HG03175 (cell line): ENCODE measurements at regions not wholly inside any gene's neighbourhood (a gene's known extent, or its start where the extent isn't known, plus 50 kb on each side); places are given as distances from the start of the nearest gene placed in this dataset.
"Not testable (repeated sequence)": the region's sequence is repeated elsewhere in the genome, so short reads cannot be mapped to it uniquely, and the experiment has no call there.

Source experiments
- ATAC-seq: cut with Tn5 transposase; IDR thresholded peaks from one replicate; pipeline ENCODE4 v1.9.1; 2021; ENCODE audit warnings: mild to moderate bottlenecking, moderate library complexity; ENCODE audit not compliant: unreplicated experiment

GRCh38 chr14:101616202-101616601 lies 54.9 kb downstream of the DIO3 start:
- no peak for ATAC-seq

DNA sequence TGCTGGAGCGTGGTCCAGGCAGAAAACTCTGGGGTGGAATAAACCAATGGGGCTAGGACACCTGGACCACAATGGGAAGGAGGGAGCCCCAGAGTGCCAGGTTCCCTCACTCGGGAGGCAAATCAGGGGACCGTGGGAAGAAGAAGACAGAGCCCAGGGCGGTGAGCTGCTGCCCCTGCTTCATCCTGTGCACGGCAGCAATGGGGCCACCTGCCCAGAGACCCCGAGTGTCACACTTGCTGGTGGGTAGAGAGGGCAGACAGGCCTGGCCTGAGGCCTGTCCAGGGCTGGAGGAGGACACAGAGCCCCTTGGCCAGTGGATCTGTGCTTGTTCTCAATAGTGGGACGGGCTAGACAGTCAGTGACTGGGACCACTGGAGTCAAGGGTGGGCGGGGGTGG lies 58.2 kb downstream of the DIO3 start:
- no peak for ATAC-seq

DNA sequence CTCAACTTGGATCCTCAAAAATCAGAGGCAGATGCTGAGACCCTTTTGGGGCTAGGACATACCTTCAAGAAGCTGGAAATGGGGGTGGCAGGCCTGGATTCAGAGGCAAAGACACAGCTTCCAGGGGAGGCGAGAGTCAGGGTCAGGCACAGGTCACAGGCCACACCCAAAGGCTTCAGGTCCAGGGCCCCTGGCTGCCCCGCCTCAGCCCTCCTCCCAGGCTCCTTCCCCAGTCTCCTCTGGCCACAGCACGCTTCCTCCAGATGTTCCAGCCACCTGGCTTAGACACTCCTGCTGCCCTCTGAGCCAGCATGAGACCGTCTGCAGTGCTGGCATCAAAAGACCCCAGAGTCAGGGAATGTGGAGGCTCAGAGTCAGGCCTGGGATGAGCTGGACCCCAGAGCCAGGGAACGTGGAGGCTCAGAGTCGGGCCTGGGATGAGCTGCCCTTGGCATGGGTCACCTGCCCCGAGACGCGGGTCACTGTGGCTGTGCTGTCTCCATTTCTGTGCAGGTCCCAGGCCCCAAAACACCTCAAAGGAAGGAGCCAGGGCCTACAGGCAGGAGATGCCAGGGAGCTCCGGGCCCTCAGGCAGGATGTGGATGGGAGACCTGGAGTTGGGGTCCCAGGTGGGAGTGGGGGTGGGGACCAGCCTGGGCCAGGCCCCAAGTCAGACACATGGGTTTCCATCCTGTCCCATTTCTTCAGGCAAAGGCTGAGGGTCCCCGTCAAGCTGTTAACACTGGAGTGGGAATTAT lies 58.9 kb downstream of the DIO3 start:
- no peak for ATAC-seq

DNA sequence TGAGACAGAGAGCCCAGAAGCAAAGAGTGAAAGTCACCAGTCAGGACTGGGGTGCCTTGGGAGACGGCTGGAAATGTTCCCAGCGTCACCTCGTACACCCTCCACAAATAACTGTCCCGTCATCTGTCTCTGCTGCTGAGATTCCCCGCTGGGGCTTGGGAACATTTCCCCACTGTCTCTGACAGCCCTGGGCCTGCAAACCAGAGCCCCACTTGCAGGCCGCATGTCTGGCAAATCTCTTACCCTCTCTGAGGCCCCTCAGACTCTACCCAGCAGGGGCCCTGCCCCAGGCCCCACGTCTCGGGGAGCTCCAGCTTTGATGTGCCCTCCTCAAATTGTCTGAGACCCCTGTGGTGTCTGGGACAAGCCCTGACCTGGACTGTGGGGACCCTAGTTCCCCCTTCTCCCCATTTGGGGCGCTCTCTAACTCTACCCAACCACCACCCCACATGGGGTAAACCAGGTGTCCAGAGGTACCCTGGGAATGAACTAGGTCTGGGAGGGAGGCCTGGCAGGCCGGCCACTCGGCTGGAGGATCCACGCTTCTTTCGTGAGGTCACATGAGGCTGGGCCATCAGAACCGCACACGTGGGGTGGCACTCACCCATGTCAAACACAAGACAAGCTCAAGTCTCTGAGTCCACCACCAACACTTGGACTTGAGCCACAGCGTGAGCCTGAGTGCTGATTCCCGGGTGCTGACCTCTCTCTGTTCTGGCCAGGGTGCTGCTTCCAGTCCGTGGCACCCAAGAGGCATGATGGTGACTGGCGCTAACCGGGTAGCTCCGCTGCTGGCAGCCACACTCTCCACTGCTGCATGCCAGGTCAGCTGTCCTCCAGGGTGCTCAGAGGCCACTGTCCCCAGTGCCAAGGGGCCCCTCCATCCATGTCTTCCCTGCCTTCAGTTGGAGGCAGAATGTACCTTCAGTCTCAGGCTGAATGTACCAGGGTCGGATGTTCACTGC lies 59.8 kb downstream of the DIO3 start:
- no peak for ATAC-seq

DNA sequence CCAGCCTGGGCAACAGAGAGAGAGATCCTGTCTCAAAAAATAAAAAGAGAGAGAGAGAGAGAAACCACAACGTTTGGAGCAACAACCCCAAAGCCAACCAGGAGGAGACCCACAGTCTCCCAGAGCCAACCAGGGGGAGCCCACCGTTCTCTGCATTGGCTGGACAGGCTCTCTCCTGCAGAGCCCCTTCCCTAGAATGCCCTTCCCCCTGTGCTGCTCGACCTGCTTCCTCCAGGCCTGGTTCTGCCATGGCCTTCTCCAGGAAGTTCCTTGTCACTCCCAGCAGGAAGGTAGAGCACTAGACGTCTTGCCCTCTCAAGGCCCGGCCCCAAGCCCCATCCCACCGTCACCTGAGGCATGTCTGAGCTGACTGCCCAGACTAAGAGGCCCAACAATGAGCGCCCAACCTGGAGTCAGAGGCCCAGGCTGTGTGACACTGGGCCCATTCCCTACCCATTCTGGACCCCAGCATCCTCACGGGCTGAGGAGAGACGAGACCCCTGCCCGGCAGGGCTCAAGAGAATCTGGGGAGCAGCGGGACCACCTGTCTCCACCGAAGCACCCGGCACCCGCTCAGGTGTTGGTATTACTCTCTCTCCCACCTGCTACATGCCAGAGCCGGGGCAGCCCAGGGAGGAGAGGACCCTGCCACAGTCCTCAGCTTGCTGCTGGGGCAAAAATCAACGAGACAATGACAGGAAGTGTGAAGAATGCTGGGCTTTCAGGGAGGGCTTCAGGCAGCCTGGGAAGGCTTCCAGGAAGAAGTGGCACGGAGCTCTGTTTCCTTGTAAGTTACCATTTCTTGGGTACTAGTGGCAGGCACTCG lies 61.2 kb downstream of the DIO3 start:
- no peak for ATAC-seq

- ATAC-seq = no peak
Measured at GRCh38 chr14:101623077-101623372, 61.7 kb downstream of the DIO3 start.

GRCh38 chr14:101623685-101624444 lies 62.6 kb downstream of the DIO3 start:
- no peak for ATAC-seq

- ATAC-seq = no peak
Measured at GRCh38 chr14:101624536-101624935, 63.2 kb downstream of the DIO3 start.

DNA sequence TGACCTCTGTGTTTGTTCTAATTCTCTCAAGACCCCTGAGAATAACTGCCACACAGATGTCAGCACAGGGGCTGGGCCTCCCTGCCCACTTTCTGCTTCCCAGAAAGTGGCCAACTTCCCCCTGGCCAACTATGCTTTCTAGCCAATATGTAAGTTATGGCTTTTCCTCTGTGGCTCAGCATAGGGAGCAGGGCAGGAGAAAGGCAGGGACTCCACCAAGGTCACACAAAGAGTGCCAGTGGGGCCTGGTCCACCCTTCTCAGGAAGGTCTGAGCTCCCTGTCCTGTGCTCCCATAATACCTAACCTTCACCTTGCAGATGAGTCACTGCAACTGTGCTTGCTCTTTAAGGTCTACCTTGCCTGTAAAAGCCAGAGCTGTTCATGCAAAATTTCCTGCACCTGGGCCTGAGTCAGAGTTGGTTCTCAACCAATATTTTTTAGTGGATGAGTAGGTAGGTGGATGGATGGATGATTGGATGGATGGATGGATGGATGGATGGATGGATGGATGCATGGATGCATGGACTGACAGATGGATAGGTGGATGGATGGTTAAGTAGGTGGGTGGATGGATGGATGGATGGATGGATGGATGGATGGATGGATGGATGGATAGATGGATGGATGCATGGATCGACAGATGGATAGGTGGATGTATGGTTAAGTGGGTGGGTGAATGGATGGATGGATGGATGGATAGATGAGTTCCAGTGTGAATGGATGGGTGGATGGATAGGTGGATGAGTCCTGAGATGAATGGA lies 64.2 kb downstream of the DIO3 start:
- ATAC-seq = no peak

GRCh38 chr14:101626331-101626730 lies 65.0 kb downstream of the DIO3 start:
- no peak for ATAC-seq

DNA sequence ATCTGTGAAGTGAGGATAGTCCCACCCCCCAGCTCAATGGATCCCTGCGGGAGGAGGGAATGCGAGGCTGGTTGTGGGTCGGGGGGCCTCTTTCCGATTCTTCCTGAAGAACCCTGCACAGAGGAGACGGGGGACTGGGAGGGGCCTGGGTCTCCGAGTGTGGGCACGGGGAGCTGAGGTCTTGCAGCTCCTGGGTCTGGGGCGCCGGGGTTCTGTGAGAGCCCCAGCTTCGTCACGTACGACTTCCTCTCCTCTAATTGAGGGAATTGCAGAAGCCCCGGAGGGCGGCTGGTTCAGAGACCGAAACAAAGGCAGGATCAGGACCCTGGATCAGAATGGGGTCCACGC lies 66.6 kb downstream of the DIO3 start:
- ATAC-seq = no peak

- ATAC-seq = peak; percentile 88
Measured at GRCh38 chr14:101628471-101628966, 67.2 kb downstream of the DIO3 start.

DNA sequence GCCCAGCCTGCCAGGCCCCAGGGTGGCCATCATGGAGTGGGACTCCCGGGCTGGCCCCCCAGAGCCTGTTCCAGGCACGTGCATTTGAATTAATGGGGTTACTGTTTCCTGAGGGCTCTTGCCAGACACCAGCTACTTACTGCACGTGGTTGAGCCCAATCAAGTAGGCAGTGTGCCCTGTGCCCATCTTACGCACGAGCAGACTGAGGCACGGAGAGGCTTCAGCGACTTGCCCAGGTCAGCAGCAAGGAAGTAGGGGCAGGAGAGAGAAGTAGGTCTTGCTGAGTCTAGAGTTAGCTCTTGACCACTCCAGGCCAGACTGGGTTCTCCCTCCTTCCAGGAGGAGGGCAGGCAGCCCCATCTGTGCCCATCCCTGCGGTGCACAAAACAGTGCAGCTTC lies 67.7 kb downstream of the DIO3 start:
- peak; percentile 4 for ATAC-seq

- ATAC-seq = no peak
Measured at GRCh38 chr14:101630056-101630965, 69.0 kb downstream of the DIO3 start.

GRCh38 chr14:101631199-101631598 lies 69.9 kb downstream of the DIO3 start:
- no peak for ATAC-seq

GRCh38 chr14:101631970-101632369 lies 70.7 kb downstream of the DIO3 start:
- ATAC-seq = not testable (repeated sequence)

DNA sequence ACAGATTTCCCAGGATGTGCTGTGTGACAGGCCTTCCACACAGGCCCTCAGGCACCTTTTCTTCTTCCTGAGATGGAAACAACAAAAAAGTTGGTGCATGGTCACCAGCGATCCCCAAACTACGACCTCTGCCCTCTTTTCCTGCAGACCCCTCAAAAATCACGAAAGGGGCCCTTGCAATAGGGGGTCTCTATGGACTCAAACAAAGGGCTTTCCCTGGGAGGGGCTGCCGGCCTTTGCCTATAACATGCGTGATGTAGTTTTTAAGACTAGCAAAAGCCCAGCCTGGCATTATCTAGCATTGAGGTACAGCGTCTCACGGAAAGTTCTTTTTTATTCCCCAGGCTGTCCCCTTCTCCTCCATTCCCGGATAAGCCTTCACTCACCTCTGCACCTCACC lies 71.2 kb downstream of the DIO3 start:
- no peak for ATAC-seq

- no peak for ATAC-seq
Measured at GRCh38 chr14:101633276-101633675, 72.0 kb downstream of the DIO3 start.
